DND-41 (cell line): ENCODE measurements at regions not wholly inside any gene's neighbourhood (a gene's known extent, or its start where the extent isn't known, plus 50 kb on each side); places are given as distances from the start of the nearest gene placed in this dataset.
"Not testable (repeated sequence)": the region's sequence is repeated elsewhere in the genome, so short reads cannot be mapped to it uniquely, and the experiment has no call there.

Experiments
- ATAC-seq: fragments of 200-7000 bp; cut with Tn5 transposase; 3 replicates; pipeline ENCODE4 v1.9.1; 2021; ENCODE audit warnings: low read depth; ENCODE audit not compliant: insufficient read depth
- DNase-seq: peaks from one replicate; pipeline ENCODE4 v3.0.0-alpha.2; 2020
- H2AFZ ChIP-seq: 2 replicates; pipeline ENCODE4 v1.6.0; 2012; ENCODE audit warnings: low read depth, low read length
- H3K27ac ChIP-seq: 2 replicates; pipeline ENCODE4 v1.5.1; 2012; ENCODE audit warnings: low read length, inconsistent platforms
- H3K27me3 ChIP-seq: fragments of 200-600 bp; sonication (generic); 2 replicates; pipeline ENCODE4 v1.6.0; 2012; ENCODE audit warnings: low read length, mild to moderate bottlenecking, inconsistent platforms; ENCODE audit not compliant: insufficient read depth, poor library complexity
- H3K36me3 ChIP-seq: 2 replicates; pipeline ENCODE4 v1.5.1; 2012; ENCODE audit warnings: low read length, inconsistent platforms; ENCODE audit not compliant: insufficient read depth
- H3K4me1 ChIP-seq: 2 replicates; pipeline ENCODE4 v1.5.1; 2012; ENCODE audit warnings: mild to moderate bottlenecking, low read length; ENCODE audit not compliant: insufficient read depth
- H3K4me2 ChIP-seq: 2 replicates; pipeline ENCODE4 v1.6.0; 2012; ENCODE audit warnings: mild to moderate bottlenecking, moderate library complexity, low read length, inconsistent platforms; ENCODE audit not compliant: insufficient read depth
- H3K4me3 ChIP-seq, 2 experiments: fragments of 200-600 bp in 1 of 2; shearing (Covaris generic) in 1 of 2; 2 replicates each; pipeline ENCODE4 v1.5.1; 2012 to 2016; ENCODE audit warnings: inconsistent platforms in 2 of 2, low read length in 2 of 2, mild to moderate bottlenecking in 2 of 2, low read depth in 1 of 2, moderate library complexity in 1 of 2
- H3K79me2 ChIP-seq: 2 replicates; pipeline ENCODE4 v1.6.0; 2012; ENCODE audit warnings: low read length, inconsistent platforms; ENCODE audit not compliant: insufficient read depth
- H3K9ac ChIP-seq: 2 replicates; pipeline ENCODE4 v1.6.0; 2012; ENCODE audit warnings: low read depth, mild to moderate bottlenecking, inconsistent platforms, low read length, moderate library complexity
- H3K9me3 ChIP-seq: 2 replicates; pipeline ENCODE4 v1.5.1; 2012; ENCODE audit warnings: low read length, moderate library complexity, mild to moderate bottlenecking, inconsistent platforms; ENCODE audit not compliant: insufficient read depth, severe bottlenecking
- H4K20me1 ChIP-seq: 2 replicates; pipeline ENCODE4 v1.6.0; 2012; ENCODE audit warnings: low read length; ENCODE audit not compliant: insufficient read depth
- EZH2 ChIP-seq: IDR thresholded peaks from 3 replicates; pipeline ENCODE4 v1.6.1; 2012; ENCODE audit warnings: borderline replicate concordance, low read depth, mild to moderate bottlenecking, moderate library complexity, low read length, inconsistent platforms; ENCODE audit not compliant: severe bottlenecking
- TF ChIP-seq, protein P1 (sequence below): IDR thresholded peaks from 2 replicates; pipeline ENCODE4 v1.5.1; 2012; ENCODE audit warnings: borderline replicate concordance, low read length, moderate library complexity, mild to moderate bottlenecking; ENCODE audit not compliant: poor library complexity, severe bottlenecking; ENCODE audit errors: extremely low read depth

DNA sequence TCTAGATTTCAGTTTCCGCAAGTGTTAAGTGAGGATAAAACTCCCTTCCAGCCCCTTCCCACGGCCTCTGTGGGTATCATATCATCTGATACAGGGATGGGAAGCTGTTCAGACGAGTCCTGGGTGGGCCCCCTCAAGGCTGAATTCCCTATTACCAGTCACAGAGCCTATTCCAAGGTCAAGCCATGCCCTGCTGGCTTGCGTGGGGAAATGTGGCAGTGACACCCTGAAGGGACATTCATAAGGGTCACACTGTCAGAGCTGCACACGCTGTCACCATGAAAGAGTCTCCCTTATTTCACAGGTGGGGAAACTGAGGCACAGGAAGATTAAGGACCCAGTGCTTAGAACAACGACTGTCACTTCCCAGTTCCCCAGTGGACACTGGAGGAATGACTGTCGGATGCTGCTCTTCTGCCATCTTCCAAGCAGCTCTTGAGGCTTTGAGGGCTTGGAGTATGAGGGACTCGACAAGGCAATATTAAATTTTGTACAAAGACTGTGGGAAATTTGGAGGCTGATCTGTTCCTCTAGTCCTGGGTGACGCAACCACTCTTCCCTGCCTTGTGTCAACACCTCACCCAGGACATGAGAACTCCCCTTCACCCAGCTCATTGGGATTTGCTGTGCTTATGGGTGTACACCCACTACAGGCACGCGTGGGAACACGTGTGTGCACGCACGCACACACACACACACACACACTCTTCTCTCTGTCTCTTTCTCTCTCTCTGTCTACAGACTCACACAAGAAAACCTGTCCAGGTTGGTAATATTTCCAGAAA is 386.0 kb downstream of the RPS24 start:
- Histone ChIP-seq H3K27me3 (no peaks in the 10 kb centered on the region), H3K9me3 (no peaks in the 10 kb centered on the region), H2AFZ (no peak overlapping the region), H3K36me3 (no peaks in the 10 kb centered on the region), H3K27ac (no peak overlapping the region), H3K4me1 (no peaks in the 10 kb centered on the region), H3K4me2 (no peak overlapping the region), H4K20me1 (no peaks in the 10 kb centered on the region), H3K4me3 (no peak overlapping the region), H3K9ac (no peak overlapping the region), H3K79me2 (no peaks in the 10 kb centered on the region)
- TF ChIP-seq, protein P1, sequence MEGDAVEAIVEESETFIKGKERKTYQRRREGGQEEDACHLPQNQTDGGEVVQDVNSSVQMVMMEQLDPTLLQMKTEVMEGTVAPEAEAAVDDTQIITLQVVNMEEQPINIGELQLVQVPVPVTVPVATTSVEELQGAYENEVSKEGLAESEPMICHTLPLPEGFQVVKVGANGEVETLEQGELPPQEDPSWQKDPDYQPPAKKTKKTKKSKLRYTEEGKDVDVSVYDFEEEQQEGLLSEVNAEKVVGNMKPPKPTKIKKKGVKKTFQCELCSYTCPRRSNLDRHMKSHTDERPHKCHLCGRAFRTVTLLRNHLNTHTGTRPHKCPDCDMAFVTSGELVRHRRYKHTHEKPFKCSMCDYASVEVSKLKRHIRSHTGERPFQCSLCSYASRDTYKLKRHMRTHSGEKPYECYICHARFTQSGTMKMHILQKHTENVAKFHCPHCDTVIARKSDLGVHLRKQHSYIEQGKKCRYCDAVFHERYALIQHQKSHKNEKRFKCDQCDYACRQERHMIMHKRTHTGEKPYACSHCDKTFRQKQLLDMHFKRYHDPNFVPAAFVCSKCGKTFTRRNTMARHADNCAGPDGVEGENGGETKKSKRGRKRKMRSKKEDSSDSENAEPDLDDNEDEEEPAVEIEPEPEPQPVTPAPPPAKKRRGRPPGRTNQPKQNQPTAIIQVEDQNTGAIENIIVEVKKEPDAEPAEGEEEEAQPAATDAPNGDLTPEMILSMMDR: no peak
- no peak for TF ChIP-seq EZH2
- DNase-seq (no peak), ATAC-seq (no peak)

DNA sequence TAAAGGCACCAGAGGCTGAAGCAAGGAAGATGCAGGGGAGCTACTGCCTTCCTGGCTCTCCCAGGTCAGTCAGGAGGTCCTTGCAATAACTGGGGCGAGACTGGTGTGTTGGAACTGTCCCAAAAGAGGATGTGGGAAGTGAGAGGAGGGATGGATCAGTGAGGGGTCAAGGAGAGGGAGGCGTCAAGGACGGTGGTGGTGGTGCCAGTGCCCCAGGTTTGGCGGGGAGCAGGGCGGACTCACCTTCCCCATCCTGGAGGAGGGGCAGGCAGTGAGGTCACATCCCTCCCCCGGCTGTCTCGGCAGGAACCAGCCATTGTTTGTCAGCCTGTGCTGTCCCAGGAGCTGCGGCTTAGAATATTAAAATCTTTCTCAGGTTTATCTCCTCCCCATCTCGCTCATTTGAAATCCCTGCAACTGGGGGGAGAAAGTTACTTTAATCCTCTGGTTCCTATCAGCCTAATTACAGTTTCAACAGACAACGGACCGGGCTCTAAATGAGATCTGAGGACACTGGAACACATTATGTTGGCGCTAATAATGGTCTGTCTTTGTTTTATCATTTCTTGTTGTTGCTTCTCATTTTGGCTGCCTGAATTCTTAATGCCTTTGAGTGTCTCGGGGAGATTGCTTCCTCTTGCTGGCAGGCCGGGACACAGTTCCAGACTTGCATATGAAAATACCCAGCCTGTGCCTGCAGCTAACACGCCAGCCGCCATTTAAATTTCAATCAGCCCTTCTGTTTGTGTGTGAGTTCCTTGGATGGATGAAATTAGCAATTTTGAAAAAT is 387.5 kb downstream of the RPS24 start:
- H3K4me2 ChIP-seq: no peak overlapping the region
- ATAC-seq (no peak), DNase-seq (no peak)
- no peak overlapping the region for H2AFZ ChIP-seq
- TF ChIP-seq, protein P1: no peak
- TF ChIP-seq EZH2: no peak
- no peak overlapping the region for H3K9ac ChIP-seq
- H3K4me3 ChIP-seq: no peak overlapping the region
- peaks cover 4% of the 10 kb centered on the region for H3K9me3 ChIP-seq
- no peaks in the 10 kb centered on the region for H3K27me3 ChIP-seq
- H3K79me2 ChIP-seq: no peaks in the 10 kb centered on the region
- H3K4me1 ChIP-seq: no peaks in the 10 kb centered on the region
- no peaks in the 10 kb centered on the region for H4K20me1 ChIP-seq
- H3K27ac ChIP-seq: no peak overlapping the region
- no peaks in the 10 kb centered on the region for H3K36me3 ChIP-seq

DNA sequence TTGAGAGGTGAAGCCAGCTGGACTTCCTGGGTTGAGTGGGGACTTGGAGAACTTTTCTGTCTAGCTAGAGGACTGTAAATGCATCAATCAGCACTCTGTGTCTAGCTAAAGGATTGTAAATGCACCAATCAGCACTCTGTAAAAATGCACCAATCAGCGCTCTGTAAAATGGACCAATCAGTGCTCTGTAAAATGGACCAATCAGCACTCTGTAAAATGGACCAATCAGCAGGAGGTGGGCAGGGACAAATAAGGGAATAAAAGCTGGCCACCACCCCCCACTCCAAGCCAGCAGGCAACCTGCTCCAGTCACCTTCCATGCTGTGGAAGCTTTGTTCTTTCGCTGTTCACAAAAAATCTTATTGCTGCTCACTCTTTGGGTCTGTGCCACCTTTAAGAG is 390.4 kb downstream of the RPS24 start:
- H3K36me3 ChIP-seq, H3K9ac ChIP-seq, H3K9me3 ChIP-seq, H3K4me1 ChIP-seq, H3K79me2 ChIP-seq, H3K4me3 ChIP-seq, H3K4me2 ChIP-seq, DNase-seq, H3K27me3 ChIP-seq, ATAC-seq, H2AFZ ChIP-seq, H3K27ac ChIP-seq, H4K20me1 ChIP-seq: not testable (repeated sequence)

DNA sequence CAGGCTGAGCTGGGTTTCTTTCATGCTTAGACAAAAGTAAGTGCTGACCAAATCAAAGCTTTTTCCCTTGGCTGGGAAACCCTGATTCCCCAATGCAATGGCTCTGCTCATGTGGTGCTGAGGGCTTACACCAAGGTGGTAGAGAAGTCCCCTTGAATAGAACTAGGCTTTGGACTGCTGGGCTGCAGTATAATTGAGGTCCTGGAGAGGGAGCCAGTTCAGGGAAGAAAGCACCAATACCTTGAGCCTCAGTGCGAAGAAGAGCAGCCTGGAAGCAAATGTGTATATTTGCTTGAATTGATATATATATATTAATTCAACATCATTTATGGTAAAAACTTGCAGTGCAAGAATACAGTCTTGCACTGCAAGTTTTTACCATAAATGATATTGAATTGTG is 391.1 kb downstream of the RPS24 start:
- ATAC-seq (no peak), DNase-seq (no peak)
- Histone ChIP-seq H3K36me3 (no peaks in the 10 kb centered on the region), H3K27me3 (no peaks in the 10 kb centered on the region), H3K27ac (no peak overlapping the region), H3K4me1 (no peaks in the 10 kb centered on the region), H3K9me3 (peaks cover 8% of the 10 kb centered on the region), H2AFZ (no peak overlapping the region), H4K20me1 (no peaks in the 10 kb centered on the region), H3K4me3 (no peak overlapping the region), H3K4me2 (no peak overlapping the region), H3K9ac (no peak overlapping the region), H3K79me2 (no peaks in the 10 kb centered on the region)
- TF ChIP-seq, protein P1: no peak
- no peak for TF ChIP-seq EZH2
